Fibroblast of pulmonary artery (primary cell): ENCODE measurements at regions not wholly inside any gene's neighbourhood (a gene's known extent, or its start where the extent isn't known, plus 50 kb on each side); places are given as distances from the start of the nearest gene placed in this dataset.
"Not testable (repeated sequence)": the region's sequence is repeated elsewhere in the genome, so short reads cannot be mapped to it uniquely, and the experiment has no call there.

ENCODE experiments used
- DNase-seq: peaks from one replicate; pipeline ENCODE4 v3.0.0-alpha.2; 2010; ENCODE audit warnings: low read depth
- H3K4me3 ChIP-seq: replicated peaks from 2 replicates; pipeline ENCODE4 v1.5.1; 2011; ENCODE audit warnings: low read depth, mild to moderate bottlenecking, control low read depth, low read length, moderate library complexity
- TF ChIP-seq, protein P1 (sequence below): IDR thresholded peaks from 2 replicates; pipeline ENCODE4 v1.5.1; 2011; ENCODE audit warnings: mild to moderate bottlenecking, control low read depth, low read length, inconsistent platforms; ENCODE audit errors: missing control alignments

DNA sequence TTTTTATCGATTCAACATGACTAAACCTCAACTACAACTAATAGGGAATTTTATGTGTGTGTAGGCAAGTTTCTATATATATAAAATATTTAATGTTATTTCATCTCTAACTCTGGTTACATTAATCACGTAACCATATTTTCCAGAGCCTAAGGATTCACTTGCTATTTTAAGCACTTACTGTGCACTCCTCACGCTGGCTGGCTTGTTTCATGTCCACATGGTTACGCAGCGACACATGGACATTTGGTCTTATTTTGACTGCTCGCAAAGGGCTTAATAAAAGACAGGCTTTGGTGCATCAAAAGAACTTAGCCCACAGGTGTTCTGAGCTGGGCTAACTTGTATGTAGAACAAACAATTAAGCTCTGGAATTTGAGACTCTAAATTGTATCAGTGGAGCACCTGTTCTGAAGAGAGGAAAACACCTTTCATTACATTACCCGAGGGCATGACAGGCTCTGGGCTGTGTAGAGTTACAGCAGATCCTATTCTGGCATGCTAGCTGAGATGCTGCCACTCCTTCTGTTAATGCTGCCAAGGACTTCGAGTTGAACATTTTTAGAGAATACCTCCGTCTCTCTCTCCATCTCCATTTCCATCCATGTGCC, 130.0 kb upstream of the NR2F2 start:
- no peak for DNase-seq

DNA sequence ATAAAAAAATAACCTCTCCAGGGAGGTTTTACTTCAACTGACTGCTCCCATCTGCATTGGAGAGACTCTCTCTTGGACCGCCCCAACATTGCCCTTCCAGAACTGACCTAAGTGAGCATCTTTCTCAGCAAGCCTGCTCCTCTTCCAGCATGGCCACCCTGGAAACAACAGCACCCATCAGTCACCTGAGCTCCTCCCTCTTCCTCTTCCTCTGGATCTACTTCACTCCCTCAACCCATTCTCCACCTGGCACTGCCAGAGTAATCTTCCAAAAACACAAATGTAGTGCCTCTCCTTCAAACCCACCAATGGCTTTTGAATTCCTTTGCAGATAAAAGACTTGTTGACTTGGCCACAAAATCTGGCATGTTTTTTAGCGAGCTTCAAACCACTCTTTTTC, 128.8 kb upstream of the NR2F2 start:
- no peak overlapping the region for H3K4me3 ChIP-seq
- no peak for DNase-seq
- TF ChIP-seq, protein P1, sequence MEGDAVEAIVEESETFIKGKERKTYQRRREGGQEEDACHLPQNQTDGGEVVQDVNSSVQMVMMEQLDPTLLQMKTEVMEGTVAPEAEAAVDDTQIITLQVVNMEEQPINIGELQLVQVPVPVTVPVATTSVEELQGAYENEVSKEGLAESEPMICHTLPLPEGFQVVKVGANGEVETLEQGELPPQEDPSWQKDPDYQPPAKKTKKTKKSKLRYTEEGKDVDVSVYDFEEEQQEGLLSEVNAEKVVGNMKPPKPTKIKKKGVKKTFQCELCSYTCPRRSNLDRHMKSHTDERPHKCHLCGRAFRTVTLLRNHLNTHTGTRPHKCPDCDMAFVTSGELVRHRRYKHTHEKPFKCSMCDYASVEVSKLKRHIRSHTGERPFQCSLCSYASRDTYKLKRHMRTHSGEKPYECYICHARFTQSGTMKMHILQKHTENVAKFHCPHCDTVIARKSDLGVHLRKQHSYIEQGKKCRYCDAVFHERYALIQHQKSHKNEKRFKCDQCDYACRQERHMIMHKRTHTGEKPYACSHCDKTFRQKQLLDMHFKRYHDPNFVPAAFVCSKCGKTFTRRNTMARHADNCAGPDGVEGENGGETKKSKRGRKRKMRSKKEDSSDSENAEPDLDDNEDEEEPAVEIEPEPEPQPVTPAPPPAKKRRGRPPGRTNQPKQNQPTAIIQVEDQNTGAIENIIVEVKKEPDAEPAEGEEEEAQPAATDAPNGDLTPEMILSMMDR, result no peak

More for the DNA sequence above, 130.0 kb upstream of the NR2F2 start:
- H3K4me3 ChIP-seq, result no peak overlapping the region
- TF ChIP-seq, protein P1, result no peak

DNA sequence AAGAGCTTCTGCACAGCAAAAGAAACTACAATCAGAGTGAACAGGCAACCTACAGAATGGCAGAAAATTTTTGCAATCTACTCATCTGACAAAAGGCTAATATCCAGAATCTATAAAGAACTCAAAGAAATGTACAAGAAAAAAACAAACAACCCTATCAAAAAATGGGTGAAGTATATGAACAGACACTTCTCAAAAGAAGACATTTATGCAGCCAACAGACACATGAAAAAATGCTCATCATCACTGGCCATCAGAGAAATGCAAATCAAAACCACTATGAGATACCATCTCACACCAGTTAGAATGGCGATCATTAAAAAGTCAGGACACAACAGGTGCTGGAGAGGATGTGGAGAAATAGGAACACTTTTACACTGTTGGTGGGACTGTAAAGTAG, 124.9 kb upstream of the NR2F2 start:
- H3K4me3 ChIP-seq, DNase-seq: not testable (repeated sequence)

DNA sequence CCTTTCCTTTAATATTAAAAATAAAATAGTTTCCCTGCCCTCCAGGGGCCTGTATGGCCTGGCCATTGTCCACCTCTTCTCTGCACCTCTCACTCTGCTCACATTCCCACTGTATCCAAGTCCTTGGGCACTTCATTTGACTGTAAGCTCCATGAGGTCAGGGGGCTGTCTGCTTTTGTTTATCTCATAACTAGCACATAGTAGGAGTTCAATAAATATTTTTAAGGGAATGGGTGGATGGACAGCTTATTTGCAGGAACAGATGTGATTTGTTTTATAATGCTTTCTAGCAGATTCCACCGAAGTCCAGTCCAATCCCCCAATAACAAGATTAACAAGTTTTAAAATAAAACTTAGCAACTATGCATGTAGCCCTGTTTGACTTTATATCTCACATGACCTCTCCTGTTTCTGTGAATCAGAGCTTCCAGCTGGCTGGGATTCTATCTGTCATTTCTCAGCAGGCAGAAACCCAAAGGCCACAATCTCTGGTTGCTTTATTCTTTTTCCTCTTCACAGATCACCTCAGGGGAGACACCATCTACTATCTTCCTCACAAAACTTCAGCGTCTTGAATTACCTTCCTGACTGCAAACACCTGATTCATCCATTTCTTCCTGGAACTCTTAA, 123.0 kb upstream of the NR2F2 start:
- DNase-seq, result no peak
- no peak overlapping the region for H3K4me3 ChIP-seq
- TF ChIP-seq, protein P1, result no peak

DNA sequence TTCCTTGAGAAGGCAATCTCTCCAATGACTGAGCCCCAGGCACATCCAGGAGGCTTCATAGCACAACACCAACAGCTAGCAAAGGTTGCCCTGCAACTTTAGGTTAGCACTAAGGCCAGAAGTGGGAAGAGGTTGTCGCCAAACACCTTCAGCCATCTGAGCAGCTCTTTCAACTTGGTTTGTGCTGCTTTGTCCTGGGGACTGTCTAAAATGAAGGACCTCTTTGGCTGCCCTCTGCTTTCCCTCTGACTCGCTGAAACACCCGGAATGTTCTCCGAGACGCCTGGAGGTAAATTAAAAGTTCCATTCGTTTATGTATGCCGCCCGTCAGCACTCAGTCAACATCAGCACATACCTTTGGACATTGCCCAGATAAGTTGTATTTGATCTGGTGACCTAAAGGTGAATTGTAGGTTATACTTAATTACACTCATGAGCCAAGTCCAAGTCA, 121.2 kb upstream of the NR2F2 start:
- no peak overlapping the region for H3K4me3 ChIP-seq
- TF ChIP-seq, protein P1, result no peak
- DNase-seq, result no peak

DNA sequence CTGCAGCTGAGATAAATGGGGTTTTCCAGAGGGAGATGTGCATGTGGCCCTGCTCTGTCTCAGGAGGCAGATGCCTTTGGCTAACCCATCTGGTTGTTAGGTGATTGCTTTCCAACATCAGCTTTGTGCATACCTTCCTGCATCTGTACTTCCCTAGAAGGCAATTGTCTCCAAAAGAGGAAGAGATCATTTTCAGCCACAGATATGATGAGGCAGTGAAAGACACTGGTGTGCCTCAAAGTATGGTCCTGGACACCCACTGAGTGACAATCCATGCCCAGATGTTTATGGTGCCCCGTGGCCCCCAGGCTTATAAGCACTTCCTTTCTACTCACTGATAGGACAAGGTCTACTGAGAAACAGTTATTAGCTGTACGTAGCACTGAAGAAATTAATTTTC, 117.5 kb upstream of the NR2F2 start:
- TF ChIP-seq, protein P1, result no peak
- no peak for DNase-seq
- H3K4me3 ChIP-seq, result no peak overlapping the region

DNA sequence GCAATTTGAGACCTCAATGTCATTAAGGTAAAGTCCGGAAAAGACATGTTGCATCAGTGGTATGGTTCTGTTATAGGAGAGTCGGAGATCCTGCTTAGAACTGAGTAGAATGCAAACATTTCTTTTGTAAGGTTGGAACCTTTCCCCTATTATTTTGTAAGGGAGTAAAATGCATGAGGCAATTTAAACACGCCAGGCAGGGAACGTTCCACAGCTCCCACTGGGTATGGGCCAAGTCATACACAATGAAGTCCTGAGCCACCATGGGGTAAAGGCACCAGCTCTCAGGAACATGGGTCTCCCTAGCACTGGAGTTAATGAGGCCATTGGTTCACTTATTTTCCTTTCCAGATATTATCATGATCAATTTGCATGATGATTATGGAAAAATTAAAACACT, 116.6 kb upstream of the NR2F2 start:
- TF ChIP-seq, protein P1, result no peak
- H3K4me3 ChIP-seq, result no peak overlapping the region
- DNase-seq, result no peak

DNA sequence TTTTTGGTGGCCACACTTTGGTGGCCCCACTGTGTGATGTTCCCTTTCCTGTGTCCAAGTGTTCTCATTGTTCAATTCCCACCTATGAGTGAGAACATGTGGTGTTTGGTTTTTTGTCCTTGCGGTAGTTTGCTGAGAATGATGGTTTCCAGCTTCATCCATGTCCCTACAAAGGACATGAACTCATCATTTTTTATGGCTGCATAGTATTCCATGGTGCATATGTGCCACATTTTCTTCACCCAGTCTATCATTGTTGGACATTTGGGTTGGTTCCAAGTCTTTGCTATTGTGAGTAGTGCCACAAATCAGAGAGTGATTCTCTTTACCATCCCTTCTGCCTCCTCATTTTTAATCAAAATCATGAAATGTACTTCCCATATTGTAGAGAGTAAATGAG, 114.0 kb upstream of the NR2F2 start:
- not testable (repeated sequence) for DNase-seq, H3K4me3 ChIP-seq
